ENCODE measurements at regions not wholly inside any gene's neighbourhood (a gene's known extent, or its start where the extent isn't known, plus 50 kb on each side); places are given as distances from the start of the nearest gene placed in this dataset.
A peak's percentile ranks its signal among the peaks of the same experiment; 100 is the strongest.

DNA sequence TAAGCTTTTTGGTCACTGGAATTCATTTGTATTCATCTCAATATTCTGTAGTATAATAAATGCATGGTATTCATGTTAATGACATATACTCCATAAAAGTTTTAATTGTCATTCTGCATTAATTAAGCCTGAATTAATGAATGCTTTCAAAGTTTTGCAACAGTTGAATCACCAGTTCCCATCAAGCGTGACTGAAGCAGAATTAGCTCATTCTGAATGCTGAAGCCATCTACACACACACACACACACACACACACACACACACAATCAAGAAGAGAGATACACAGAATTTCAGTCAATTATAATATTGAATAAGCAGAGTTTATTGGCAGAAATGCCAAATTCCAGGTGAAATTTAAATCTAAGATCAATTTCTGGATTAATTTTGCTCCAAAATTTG, 252.1 kb upstream of the KCNMB2 start:
- DNase-seq (ENCODE audit: low read depth, low spot score) = no peak

DNA sequence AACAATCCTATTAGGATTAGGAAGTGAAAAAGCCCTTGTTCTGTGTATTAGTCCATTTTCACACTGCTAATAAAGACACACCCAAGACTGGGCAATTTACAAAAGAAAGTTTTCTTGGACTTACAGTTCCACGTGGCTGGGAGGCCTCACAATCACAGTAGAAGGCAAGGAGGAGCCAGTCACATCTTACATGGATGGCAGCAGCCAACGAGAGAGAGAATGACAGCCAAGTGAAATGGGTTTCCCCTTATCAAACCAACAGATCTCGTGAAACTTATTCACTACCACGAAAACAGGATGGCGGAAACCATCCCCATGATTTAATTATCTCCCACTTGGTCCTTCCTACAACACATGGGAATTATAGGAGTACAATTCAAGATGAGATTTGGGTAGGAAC, 248.2 kb upstream of the KCNMB2 start:
- DNase-seq (ENCODE audit: low read depth, low spot score) = no peak

DNA sequence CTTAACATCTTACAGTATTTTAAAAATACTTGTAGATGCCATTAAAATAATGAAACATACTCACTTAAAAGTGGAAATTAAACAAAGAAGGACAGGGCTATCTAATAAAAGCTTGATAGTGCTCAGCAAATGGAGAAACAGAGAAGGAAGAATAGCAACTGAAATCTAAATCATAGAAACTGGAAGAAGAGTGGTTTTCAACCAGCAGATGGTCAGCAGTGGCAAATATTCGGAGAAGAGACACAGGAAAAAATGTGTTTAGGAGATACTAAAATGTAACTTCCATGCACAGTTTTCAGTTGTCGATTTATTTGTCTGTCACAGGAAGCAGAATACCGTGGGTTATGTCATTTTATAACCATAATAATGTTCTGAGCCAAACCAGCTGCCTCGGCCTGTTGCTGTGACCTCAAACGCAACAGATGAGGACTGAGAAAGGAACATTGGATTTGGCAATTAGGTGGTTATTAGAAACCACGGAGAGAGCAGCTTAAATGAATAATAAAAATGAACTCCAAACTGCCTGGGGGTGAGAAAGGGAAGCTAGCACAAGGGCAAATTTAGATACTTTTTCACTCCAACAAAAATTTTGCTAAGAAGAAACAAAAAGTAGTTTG, 246.6 kb upstream of the KCNMB2 start:
- DNase-seq (ENCODE audit: low read depth, low spot score) = no peak

DNA sequence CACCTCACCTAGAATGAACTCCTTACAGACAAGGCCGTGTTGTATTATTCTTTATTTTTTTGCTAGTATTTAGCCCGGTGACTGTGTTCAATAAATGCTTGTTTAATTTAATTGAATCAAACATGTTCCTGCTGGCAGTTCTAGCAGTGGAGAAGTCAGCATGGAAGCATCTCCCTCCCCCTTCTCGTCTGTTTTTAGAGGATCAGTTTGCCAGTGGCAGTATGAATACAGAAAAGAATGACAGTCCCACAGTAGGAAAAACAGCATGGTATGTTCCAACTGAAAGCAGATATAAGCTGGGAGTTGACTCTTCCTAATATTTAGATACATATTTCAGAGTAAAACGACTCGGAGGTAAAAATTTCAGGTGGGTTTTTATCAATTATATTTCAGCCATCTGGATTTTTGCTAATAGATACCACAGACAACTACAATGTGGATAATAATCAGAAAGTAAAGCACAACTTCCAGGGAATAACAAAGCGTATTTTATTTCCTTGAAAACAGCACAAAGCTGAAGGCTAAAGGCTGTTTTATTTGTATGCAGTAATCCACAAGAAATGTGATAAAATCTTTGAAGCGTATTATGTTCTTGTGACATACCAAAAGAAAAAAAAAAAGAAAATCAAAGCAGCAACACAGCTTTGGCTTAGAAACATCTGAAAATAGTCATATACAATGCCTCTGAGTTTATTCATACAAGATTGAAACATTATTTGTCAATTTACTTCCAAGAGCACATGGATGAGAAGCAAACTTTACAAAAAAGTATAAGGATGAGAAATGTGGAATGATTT, 244.5 kb upstream of the KCNMB2 start:
- DNase-seq (ENCODE audit: low read depth, low spot score) = no peak

DNA sequence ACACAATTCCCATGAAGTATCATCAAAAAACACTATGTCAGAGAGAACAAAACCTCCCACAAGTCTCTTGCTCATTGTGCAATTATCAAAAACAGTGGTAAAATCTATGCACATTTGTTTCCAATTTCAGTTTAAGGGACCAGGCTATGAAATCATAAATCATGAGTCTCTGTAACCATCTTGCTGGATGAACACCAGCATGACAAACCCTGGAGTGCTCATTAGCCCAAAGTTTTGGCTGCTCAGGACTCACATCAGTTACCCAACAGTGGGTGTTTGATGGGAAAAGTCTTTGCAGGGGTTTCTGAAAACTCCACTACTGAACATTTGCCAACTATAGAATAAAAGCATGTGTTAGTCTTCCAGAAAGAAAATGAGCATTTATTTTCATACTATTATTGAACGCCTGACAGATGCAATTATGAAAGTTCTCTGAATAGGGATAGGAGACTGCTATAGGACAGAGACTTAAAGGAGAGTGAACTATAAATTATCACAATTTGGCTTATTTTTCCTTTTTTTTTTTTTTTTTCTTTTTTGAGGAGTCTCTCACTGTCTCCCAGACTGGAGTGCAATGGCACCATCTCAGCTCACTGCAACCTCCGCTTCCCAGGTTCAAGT, 240.8 kb upstream of the KCNMB2 start:
- DNase-seq (ENCODE audit: low read depth, low spot score) = no peak

DNA sequence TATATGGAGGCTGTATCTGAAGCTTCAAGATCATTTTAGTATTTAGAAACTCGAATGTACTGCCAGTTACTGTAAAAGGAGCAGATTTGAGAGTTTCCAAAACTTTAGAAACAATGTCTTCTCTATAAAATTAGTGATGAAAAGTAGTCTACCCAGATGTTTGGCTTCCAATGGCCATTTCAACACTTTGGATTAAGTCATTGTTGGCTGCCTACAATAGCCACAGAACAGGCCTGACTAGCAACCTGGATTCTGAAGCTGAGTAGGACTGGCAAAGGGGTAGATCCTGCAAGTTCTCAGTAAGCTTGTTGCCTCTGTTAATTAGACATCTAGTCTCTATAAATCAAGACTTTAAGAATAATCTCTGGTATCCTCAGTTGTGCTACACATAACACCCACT, 239.0 kb upstream of the KCNMB2 start:
- no peak for DNase-seq (ENCODE audit: low read depth, low spot score)

DNA sequence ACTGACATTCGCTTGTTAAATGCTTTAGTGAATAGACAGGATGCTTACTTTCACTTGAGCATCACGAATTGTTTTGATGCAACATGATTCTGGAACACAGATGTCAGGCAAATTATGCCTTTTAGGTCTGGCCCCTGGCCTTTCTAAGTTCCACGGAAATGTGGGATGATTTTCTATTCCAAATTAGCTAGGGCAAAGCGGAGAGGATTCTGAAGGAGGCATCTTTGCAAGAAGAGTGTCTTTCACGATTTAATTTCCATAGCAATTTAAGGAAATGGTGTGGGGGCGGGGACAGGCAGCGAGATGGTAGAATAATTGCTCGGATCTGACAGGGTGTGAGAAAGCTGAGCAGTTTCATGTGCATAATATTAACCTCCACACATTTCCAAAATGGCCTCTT, 238.5 kb upstream of the KCNMB2 start:
- DNase-seq (ENCODE audit: low read depth, low spot score) = no peak

DNA sequence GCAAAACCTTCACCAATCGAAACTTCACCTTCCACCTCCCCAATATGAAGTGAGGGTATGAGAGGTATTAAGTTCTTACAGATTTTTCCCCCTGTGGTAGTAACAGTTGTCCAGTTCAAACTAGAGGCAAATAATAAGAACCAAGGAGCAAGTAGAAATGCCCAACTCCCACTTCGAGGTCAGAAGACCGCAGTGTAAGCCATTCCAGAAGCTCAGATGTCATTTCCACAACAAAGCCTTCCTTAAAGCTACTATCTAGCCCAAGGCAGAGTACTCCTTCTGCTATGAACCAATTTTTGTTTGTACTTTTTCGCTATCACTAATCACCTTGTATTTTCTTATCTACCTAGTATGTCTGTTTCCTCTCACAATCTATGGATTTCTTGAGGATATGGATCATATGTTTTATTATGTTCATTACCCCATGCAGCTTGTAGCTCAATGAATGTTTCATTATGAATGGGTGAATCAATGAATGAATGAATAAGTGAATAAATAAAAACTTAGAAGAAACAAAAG, 235.7 kb upstream of the KCNMB2 start:
- DNase-seq (ENCODE audit: low read depth, low spot score) = no peak

DNA sequence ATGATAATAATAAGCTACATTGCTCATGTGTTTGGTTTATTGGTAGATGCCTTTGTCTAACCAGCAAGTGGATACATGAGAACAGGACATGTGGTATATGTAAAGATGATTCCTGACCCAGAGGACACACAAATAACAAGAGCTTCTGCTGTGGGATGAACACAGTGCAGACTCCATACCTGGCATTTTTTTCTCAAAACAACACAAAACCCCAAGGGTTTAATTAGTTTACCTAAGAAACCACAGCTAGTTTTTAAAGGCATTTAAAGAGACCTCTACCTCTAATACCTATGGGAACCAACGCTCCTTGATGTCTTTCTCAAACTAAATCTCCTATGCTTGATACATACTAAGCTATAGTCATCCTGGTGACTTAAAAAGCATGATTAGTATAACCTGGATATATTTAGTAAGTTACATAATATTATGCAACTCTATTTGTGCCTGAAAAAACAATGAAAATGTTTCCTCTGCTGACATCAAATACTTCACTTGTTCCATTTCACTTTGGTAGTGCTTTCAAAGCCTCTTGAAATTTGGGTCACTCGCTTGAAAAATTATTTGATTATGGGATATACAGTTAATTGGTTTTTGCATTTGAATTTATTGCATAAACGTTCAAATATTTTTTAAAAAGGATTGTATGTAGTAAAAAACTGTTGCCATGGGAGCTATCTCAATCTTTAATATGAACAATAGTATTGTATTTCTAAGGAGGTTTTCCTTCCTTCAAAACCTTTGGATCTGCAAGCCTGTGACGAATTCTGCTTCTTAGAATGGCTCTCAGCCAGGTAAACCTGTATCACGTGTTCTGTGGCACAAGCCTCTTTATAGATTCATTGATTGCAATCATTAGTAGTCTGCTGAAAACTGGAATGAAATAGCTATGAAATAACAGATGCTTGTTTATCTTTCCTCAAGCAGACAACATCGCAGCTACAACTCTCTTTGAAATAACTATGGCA, 233.0 kb upstream of the KCNMB2 start:
- no peak for DNase-seq (ENCODE audit: low read depth, low spot score)

DNA sequence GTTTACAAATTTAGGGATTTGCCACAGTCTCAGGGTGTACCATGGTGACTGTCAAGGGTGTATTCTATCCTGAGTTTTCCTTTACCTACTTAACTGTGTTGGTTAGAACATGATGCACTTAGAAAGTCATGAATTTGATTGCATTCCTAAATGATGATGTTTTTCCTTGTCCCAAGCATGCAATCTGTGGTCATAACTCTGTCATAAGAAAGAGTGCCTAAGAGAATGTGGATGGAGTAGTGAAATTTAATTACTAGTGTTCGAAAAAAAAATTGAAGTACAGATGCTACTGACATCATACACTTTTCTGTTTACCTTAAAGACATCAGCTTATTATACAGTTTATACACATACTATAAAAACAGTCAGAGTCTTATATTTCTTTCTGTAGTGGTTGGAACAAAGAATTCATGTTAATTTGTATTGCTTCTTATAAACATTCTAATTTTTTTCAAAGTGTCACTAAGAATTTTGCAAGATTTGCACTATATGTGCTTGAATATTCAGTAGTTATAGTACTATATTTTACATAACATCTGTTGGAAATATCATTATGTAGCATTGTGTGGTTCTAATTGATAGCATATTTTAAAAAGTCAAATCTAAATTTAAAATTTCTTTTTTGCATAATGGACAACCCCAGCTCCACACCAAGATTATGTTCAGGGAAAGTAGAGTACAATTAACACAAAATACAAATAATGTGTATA, 231.3 kb upstream of the KCNMB2 start:
- DNase-seq (ENCODE audit: low read depth, low spot score) = no peak

DNA sequence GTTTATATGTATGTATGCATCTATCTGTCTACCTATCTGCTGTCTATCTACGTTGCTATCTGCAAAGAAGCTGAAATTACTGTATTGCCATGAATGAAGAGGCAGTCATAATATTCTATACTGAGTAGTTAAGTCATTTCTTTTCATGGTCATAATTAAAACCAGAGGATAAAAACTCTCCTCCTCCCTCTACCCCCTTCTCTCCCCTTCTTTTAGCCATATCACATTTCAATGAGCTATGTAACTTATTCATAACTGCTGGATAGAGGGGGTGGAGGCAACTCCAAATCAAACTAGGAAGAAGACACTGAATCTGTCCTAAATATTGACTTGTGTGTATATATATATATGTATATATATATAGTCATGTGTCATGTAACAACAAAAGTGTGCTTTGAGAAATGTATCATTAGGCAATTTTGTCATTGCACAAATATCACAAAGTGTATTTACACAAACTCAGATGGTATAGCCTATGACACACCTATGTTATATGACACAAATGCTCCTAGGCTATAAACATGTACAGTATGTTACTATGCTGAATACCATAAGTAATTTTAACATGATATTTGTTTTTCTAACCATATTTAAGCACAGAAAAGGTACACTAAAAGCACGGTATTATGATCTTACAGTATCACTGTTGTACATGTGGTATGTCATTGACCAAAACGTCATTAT, 229.7 kb upstream of the KCNMB2 start:
- no peak for DNase-seq (ENCODE audit: low read depth, low spot score)

DNA sequence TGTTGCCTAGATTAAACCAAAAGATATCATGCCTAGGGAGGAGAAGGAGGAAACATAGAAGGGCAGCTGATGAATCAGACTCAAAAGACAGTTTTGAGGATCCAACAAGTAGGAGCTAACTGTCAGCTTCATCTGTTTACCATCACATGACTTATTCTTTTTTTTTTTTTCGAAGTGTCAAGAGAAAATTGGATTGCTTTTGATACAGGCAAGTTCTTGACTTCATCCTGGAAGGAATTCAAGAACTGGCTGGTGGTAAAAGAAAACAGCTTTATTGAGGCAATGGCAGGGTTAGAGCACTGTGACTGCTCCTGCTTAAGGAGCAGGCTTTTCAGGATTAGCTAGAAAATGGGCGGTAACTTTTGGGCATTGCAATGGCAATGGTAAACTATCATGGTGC, 227.5 kb upstream of the KCNMB2 start:
- no peak for DNase-seq (ENCODE audit: low read depth, low spot score)

DNA sequence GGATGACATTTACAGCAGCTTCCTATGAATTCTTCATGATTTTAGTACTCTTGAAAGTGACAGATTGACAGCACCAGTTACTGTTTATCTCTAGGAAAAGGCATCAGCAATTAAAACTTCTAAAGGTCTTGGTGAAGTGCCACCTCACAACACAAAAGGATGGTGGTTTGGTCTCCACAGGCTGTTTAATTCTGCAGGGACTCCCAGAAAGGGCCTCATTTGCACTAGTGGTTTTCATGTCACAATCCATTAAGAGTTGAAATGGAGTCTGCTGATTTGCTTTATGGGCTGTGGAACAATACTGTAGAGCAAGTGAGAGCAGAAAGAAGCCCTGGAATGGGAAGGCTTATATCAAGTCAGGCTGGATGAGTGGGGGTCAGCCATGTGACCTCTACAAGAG, 225.3 kb upstream of the KCNMB2 start:
- no peak for DNase-seq (ENCODE audit: low read depth, low spot score)

DNA sequence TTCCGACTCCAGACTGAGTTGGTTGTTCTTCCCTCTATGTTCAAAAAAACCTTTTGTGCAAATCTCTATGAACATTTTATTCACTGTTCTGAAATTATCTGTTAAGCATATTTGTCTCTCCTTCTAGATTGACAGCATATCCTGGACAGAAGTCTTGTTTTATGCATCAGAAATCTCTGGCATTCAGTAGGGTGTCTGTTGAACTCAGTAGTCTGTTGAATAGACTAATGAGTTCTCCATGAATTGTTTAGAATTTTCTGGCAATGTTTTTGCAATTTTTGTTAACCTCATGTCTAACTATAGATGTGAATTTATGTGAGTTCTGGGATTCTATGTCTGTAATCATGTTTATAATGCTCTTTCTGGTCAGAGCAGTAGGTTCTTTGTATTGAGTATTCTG, 222.5 kb upstream of the KCNMB2 start:
- no peak for DNase-seq (ENCODE audit: low read depth, low spot score)

DNA sequence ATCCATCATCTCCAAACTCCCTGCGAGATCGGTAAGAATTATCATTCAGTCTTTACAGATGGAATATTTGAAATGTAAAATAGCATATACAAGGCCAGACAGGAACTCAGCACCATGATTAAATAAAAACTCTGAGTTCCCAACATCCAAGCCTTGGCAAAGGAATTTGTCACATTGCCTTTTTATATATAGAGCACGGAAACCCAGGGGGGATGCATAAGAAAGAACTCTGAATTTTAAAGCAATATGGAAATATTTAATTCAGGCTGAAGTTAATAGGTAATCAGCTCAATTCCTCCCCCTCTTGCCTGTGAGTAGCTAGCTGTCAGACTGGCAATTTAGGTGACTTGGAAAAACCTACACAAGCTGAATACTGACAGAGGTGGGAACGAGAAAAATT, 217.9 kb upstream of the KCNMB2 start:
- DNase-seq (ENCODE audit: low read depth, low spot score) = no peak

DNA sequence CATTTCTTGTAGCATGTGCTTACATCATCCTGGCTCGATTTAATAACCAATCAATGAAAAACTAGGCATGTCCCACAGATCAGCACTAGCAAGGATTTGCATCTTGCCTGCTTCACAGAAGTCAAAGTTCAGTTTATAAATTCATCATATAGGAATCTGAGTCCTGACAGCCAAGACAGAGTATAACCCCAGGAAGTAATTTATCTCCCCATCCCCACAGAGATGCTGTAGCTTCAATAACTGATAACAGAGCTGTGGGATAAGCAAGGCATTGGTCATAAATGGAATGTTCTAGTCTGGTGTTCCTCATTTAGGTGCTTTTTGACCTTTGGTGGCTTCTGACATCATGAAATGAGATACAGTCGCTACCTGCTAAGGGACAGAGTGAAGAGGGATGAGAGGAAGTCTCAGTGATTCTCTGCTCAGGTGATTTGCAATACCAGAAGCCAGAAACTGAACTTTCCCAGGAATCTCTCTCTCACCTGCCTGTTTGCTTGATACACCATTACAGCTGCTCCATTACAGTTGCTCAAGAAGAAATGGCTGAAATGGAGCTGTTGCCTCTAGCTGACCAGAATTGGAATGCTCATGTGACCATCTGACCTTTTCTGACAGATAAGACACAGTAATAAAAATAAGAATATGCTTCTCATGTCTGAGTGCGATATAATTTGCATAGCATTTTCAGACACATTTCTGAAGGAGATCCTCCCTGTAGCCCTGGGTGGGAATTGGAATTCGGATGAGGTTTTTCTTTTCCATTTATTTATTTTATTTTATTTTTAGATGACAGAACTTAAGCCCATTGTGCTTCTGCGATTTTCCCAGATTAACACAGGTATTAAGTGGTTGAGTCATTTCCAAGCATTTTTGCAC, 217.1 kb upstream of the KCNMB2 start:
- DNase-seq (ENCODE audit: low read depth, low spot score) = no peak

DNA sequence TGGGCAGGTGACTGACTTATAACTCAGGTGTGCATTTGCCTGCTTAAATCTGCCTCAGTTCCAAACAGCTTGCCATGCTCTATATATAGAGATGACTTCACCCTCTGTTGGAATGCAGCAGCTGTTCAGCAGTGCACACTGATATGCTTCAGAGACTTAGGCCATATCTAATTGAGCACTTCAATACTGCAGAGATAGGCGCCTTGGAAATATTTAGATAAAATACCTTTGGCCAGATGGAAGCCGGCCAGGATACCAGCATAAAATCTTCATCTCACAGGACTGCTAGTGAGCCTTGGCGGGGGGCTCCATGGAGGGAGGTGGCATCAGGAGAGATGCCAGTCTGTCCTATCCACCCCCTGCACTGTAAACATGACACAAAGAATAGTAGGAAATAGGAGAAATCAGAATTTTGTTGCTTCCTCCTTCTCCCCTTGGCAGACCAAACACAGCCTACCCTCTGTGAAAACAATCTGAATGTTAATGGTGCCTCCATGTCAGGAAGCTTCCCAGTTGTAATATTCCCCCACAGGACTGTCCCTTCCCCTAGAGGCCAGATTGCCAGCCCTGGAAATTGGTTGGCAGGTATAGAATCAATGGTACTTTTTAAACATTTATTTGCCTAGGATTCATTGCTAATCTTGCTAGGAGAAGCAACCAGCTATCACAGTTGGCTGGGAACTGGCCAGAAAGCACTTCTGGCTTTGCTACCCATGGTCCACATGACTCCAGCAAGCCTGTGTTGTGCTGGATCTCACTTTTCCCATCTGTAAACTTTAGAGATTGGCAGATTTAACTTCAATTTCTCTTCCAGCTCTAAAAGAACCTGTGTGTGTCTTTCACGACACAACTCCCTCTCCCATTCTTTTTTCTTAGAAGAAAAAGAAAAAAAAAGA, 215.5 kb upstream of the KCNMB2 start:
- DNase-seq (ENCODE audit: low read depth, low spot score) = peak; percentile 10

DNA sequence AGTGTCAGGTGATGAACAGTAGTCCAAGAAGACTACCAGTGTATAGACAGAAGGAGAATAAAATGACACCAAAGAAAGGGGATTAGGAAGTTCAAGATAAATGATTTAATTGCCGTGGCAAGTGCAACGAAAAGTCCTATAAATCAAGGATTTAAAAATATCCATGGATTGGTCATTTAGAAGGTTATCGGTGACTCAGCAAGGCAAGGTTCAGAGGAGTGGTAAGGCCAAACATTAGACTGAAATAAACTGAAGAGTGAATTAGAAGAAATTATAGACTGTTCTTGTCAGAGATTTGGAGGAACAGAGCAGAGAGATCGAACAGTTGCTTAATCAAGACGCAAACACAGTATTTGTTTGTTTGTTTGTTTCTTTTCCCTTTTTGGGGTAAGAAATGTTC, 211.9 kb upstream of the KCNMB2 start:
- DNase-seq (ENCODE audit: low read depth, low spot score) = no peak

Data from smooth muscle cell of the brain vasculature (primary cell).